ENCODE measurements at regions not wholly inside any gene's neighbourhood (a gene's known extent, or its start where the extent isn't known, plus 50 kb on each side); places are given as distances from the start of the nearest gene placed in this dataset.

GRCh38 chr9:116072046-116072445, 81.5 kb upstream of the PAPPA start:
- H3K9me3 Mint-ChIP-seq (ENCODE audit: insufficient read depth): no peaks in the 10 kb centered on the region
- POLR2A ChIA-PET: interaction anchor here (0.6 kb wide), 1 partner anchor 35 kb away, joined by 3 read pairs; no protein-coding TSS in a partner anchor

GRCh38 chr9:116073826-116074225, 79.8 kb upstream of the PAPPA start:
- Mint-ChIP-seq H3K36me3 (ENCODE audit: low read depth) (no peaks in the 10 kb centered on the region), H3K27ac (no peak overlapping the region), H3K4me3 (no peak overlapping the region), H3K9me3 (ENCODE audit: insufficient read depth) (no peaks in the 10 kb centered on the region), H3K4me1 (ENCODE audit: low read depth) (no peaks in the 10 kb centered on the region), H3K27me3 (ENCODE audit: low read depth) (no peaks in the 10 kb centered on the region)
- CTCF ChIA-PET: no interaction called here
- ATAC-seq (no peak), DNase-seq (no peak)
- POLR2A ChIA-PET: no interaction called here

More at GRCh38 chr9:116072046-116072445, 81.5 kb upstream of the PAPPA start:
- Mint-ChIP-seq H3K4me1 (ENCODE audit: low read depth) (no peaks in the 10 kb centered on the region), H3K27ac (no peak overlapping the region), H3K4me3 (no peak overlapping the region), H3K36me3 (ENCODE audit: low read depth) (no peaks in the 10 kb centered on the region), H3K27me3 (ENCODE audit: low read depth) (no peaks in the 10 kb centered on the region)
- CTCF ChIA-PET: no interaction called here
- ATAC-seq (no peak), DNase-seq (no peak)

GRCh38 chr9:116074658-116075057, 78.9 kb upstream of the PAPPA start:
- H3K36me3 Mint-ChIP-seq (ENCODE audit: low read depth): no peaks in the 10 kb centered on the region
- H3K27me3 Mint-ChIP-seq (ENCODE audit: low read depth): no peaks in the 10 kb centered on the region
- H3K27ac Mint-ChIP-seq: no peak overlapping the region
- H3K9me3 Mint-ChIP-seq (ENCODE audit: insufficient read depth): no peaks in the 10 kb centered on the region
- no peaks in the 10 kb centered on the region for H3K4me1 Mint-ChIP-seq (ENCODE audit: low read depth)
- no peak for DNase-seq
- ChIA-PET POLR2A (no interaction called here), CTCF (no interaction called here)
- ATAC-seq: no peak
- H3K4me3 Mint-ChIP-seq: no peak overlapping the region

- H3K9me3 Mint-ChIP-seq (ENCODE audit: insufficient read depth): no peaks in the 10 kb centered on the region
- no peak for DNase-seq
- H3K4me3 Mint-ChIP-seq: no peak overlapping the region
- H3K36me3 Mint-ChIP-seq (ENCODE audit: low read depth): no peaks in the 10 kb centered on the region
- ChIA-PET POLR2A (no interaction called here), CTCF (no interaction called here)
- no peak for ATAC-seq
- no peak overlapping the region for H3K27ac Mint-ChIP-seq
- no peaks in the 10 kb centered on the region for H3K27me3 Mint-ChIP-seq (ENCODE audit: low read depth)
- H3K4me1 Mint-ChIP-seq (ENCODE audit: low read depth): no peaks in the 10 kb centered on the region
Measured at GRCh38 chr9:116075191-116075590, 78.4 kb upstream of the PAPPA start.

GRCh38 chr9:116078640-116079039, 75.0 kb upstream of the PAPPA start:
- Mint-ChIP-seq H3K27ac (no peak overlapping the region), H3K9me3 (ENCODE audit: insufficient read depth) (no peaks in the 10 kb centered on the region), H3K27me3 (ENCODE audit: low read depth) (no peaks in the 10 kb centered on the region), H3K4me1 (ENCODE audit: low read depth) (no peaks in the 10 kb centered on the region), H3K4me3 (no peak overlapping the region), H3K36me3 (ENCODE audit: low read depth) (no peaks in the 10 kb centered on the region)
- ChIA-PET CTCF (no interaction called here), POLR2A (no interaction called here)
- no peak for DNase-seq
- no peak for ATAC-seq

- CTCF ChIA-PET: no interaction called here
- POLR2A ChIA-PET: no interaction called here
- no peak for DNase-seq
- no peak for ATAC-seq
- Mint-ChIP-seq H3K4me1 (ENCODE audit: low read depth) (no peaks in the 10 kb centered on the region), H3K27ac (no peak overlapping the region), H3K4me3 (no peak overlapping the region), H3K36me3 (ENCODE audit: low read depth) (no peaks in the 10 kb centered on the region), H3K9me3 (ENCODE audit: insufficient read depth) (no peaks in the 10 kb centered on the region), H3K27me3 (ENCODE audit: low read depth) (no peaks in the 10 kb centered on the region)
Measured at GRCh38 chr9:116080561-116080960, 73.0 kb upstream of the PAPPA start.

- H3K27ac Mint-ChIP-seq: no peak overlapping the region
- H3K36me3 Mint-ChIP-seq (ENCODE audit: low read depth): no peaks in the 10 kb centered on the region
- CTCF ChIA-PET: no interaction called here
- POLR2A ChIA-PET: no interaction called here
- H3K27me3 Mint-ChIP-seq (ENCODE audit: low read depth): no peaks in the 10 kb centered on the region
- H3K4me3 Mint-ChIP-seq: no peak overlapping the region
- H3K9me3 Mint-ChIP-seq (ENCODE audit: insufficient read depth): no peaks in the 10 kb centered on the region
- DNase-seq: no peak
- ATAC-seq: no peak
- H3K4me1 Mint-ChIP-seq (ENCODE audit: low read depth): no peaks in the 10 kb centered on the region
Measured at GRCh38 chr9:116081435-116082115, 72.0 kb upstream of the PAPPA start.

- no peak for ATAC-seq
- no peak for DNase-seq
- H3K27ac Mint-ChIP-seq: no peak overlapping the region
- no peaks in the 10 kb centered on the region for H3K36me3 Mint-ChIP-seq (ENCODE audit: low read depth)
- CTCF ChIA-PET: no interaction called here
- H3K27me3 Mint-ChIP-seq (ENCODE audit: low read depth): no peaks in the 10 kb centered on the region
- H3K4me3 Mint-ChIP-seq: no peak overlapping the region
- H3K4me1 Mint-ChIP-seq (ENCODE audit: low read depth): no peaks in the 10 kb centered on the region
- POLR2A ChIA-PET: no interaction called here
- no peaks in the 10 kb centered on the region for H3K9me3 Mint-ChIP-seq (ENCODE audit: insufficient read depth)
Measured at GRCh38 chr9:116083837-116084236, 69.8 kb upstream of the PAPPA start.

- ChIA-PET CTCF (no interaction called here), POLR2A (no interaction called here)
- Mint-ChIP-seq H3K4me1 (ENCODE audit: low read depth) (no peaks in the 10 kb centered on the region), H3K36me3 (ENCODE audit: low read depth) (no peaks in the 10 kb centered on the region), H3K27me3 (ENCODE audit: low read depth) (no peaks in the 10 kb centered on the region), H3K9me3 (ENCODE audit: insufficient read depth) (no peaks in the 10 kb centered on the region), H3K4me3 (no peak overlapping the region), H3K27ac (no peak overlapping the region)
- ATAC-seq: no peak
- DNase-seq: no peak
Measured at GRCh38 chr9:116084497-116084896, 69.1 kb upstream of the PAPPA start.

- no peak overlapping the region for H3K4me3 Mint-ChIP-seq
- H3K4me1 Mint-ChIP-seq (ENCODE audit: low read depth): no peaks in the 10 kb centered on the region
- CTCF ChIA-PET: interaction anchor here (0.6 kb wide), 1 partner anchor 393 kb away, joined by 3 read pairs; no protein-coding TSS in a partner anchor
- POLR2A ChIA-PET: no interaction called here
- ATAC-seq: no peak
- no peaks in the 10 kb centered on the region for H3K36me3 Mint-ChIP-seq (ENCODE audit: low read depth)
- H3K27ac Mint-ChIP-seq: no peak overlapping the region
- H3K9me3 Mint-ChIP-seq (ENCODE audit: insufficient read depth): no peaks in the 10 kb centered on the region
- no peaks in the 10 kb centered on the region for H3K27me3 Mint-ChIP-seq (ENCODE audit: low read depth)
- no peak for DNase-seq
Measured at GRCh38 chr9:116087246-116087645, 66.3 kb upstream of the PAPPA start.

- CTCF ChIA-PET: interaction anchor here (0.6 kb wide), 1 partner anchor 393 kb away, joined by 3 read pairs; no protein-coding TSS in a partner anchor
- ATAC-seq: no peak
- no peak for DNase-seq
- Mint-ChIP-seq H3K27me3 (ENCODE audit: low read depth) (no peaks in the 10 kb centered on the region), H3K27ac (no peak overlapping the region), H3K36me3 (ENCODE audit: low read depth) (no peaks in the 10 kb centered on the region), H3K4me3 (no peak overlapping the region), H3K9me3 (ENCODE audit: insufficient read depth) (no peaks in the 10 kb centered on the region), H3K4me1 (ENCODE audit: low read depth) (no peaks in the 10 kb centered on the region)
- POLR2A ChIA-PET: no interaction called here
Measured at GRCh38 chr9:116087751-116088194, 65.8 kb upstream of the PAPPA start.

- Mint-ChIP-seq H3K9me3 (ENCODE audit: insufficient read depth) (no peaks in the 10 kb centered on the region), H3K36me3 (ENCODE audit: low read depth) (no peaks in the 10 kb centered on the region), H3K27ac (no peak overlapping the region), H3K27me3 (ENCODE audit: low read depth) (no peaks in the 10 kb centered on the region), H3K4me1 (ENCODE audit: low read depth) (no peaks in the 10 kb centered on the region), H3K4me3 (no peak overlapping the region)
- DNase-seq (no peak), ATAC-seq (no peak)
- CTCF ChIA-PET: no interaction called here
- POLR2A ChIA-PET: no interaction called here
Measured at GRCh38 chr9:116088396-116088795, 65.2 kb upstream of the PAPPA start.
